B cell (primary cell): ENCODE measurements at regions not wholly inside any gene's neighbourhood (a gene's known extent, or its start where the extent isn't known, plus 50 kb on each side); places are given as distances from the start of the nearest gene placed in this dataset.

Experiments used
- CTCF ChIP-seq: fragments of 200-600 bp; IDR thresholded peaks from one replicate; pipeline ENCODE4 v1.8.0; 2022; ENCODE audit warnings: antibody characterized with exemption, mild to moderate bottlenecking
- EZH2 ChIP-seq: IDR thresholded peaks from 2 replicates; pipeline ENCODE4 v1.6.1; 2012; ENCODE audit warnings: borderline replicate concordance, low read depth, mild to moderate bottlenecking, moderate library complexity, low read length; ENCODE audit not compliant: insufficient read depth, poor library complexity, severe bottlenecking

- TF ChIP-seq CTCF: no peak
- no peak for TF ChIP-seq EZH2
Observed at GRCh38 chr20:41717483-41717882, 99.3 kb upstream of the CHD6 start.
